ENCODE measurements at regions not wholly inside any gene's neighbourhood (a gene's known extent, or its start where the extent isn't known, plus 50 kb on each side); places are given as distances from the start of the nearest gene placed in this dataset.

DNA sequence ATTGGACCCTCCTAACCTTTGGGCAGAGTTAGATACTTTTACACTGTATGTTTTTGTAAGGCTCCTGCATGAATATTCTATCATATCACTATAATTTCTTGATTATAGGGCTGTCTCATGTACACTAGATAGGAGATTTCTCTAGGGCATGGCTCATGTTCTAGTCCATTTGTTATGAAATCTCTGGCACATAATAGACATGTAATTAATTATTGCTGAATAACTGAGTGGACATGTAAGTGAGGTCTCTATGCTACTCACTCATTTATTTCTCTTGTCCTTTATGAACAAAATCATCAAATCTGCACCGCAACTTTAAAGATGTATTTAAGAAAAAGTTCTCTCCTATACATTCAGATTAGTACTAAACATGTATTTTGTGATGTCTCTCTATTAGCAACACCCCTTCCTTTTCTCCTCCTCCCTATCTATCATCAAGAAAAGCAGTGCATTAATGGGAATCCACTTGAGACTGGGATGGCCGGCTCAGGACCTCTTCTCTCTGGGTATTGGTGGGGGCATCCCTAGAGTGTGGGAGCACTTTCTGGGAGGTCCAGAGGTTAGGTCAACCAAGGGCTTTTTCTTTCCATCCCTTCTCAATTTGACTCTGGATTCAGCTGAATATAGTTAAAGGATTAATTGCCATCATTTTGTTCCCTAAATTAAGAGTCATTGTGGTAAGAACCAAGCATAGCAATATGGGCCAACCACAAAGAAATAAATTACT is 168.0 kb upstream of the HMGA2 start:
- no peak overlapping the region for H3K9ac ChIP-seq (ENCODE audit: low read length)
- H3K4me2 ChIP-seq (ENCODE audit: low read depth, low read length, poor library complexity, severe bottlenecking): no peak overlapping the region
- H3F3A ChIP-seq (ENCODE audit: insufficient read depth): no peaks in the 10 kb centered on the region
- no peak overlapping the region for H2AFZ ChIP-seq (ENCODE audit: low read depth, low read length, severe bottlenecking)
- no peaks in the 10 kb centered on the region for H3K9me2 ChIP-seq (replicated peaks; ENCODE audit: insufficient read depth, low read length)
- no peaks in the 10 kb centered on the region for H4K20me1 ChIP-seq (ENCODE audit: low read depth, low read length)
- no peak overlapping the region for H3K27ac ChIP-seq (ENCODE audit: low read depth, low read length)
- H3K27me3 ChIP-seq (ENCODE audit: low read length): no peaks in the 10 kb centered on the region
- TF ChIP-seq, protein P1, sequence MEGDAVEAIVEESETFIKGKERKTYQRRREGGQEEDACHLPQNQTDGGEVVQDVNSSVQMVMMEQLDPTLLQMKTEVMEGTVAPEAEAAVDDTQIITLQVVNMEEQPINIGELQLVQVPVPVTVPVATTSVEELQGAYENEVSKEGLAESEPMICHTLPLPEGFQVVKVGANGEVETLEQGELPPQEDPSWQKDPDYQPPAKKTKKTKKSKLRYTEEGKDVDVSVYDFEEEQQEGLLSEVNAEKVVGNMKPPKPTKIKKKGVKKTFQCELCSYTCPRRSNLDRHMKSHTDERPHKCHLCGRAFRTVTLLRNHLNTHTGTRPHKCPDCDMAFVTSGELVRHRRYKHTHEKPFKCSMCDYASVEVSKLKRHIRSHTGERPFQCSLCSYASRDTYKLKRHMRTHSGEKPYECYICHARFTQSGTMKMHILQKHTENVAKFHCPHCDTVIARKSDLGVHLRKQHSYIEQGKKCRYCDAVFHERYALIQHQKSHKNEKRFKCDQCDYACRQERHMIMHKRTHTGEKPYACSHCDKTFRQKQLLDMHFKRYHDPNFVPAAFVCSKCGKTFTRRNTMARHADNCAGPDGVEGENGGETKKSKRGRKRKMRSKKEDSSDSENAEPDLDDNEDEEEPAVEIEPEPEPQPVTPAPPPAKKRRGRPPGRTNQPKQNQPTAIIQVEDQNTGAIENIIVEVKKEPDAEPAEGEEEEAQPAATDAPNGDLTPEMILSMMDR (IDR thresholded peaks at IDR 0.05; ENCODE audit: insufficient read depth, low read length, poor library complexity, severe bottlenecking): no peak
- TF ChIP-seq EZH2phosphoT487 (conservative IDR thresholded peaks at IDR 0.05; ENCODE audit: low read length): no peak
- no peaks in the 10 kb centered on the region for H3K36me3 ChIP-seq (ENCODE audit: low read length)
- H3K9me3 ChIP-seq (ENCODE audit: insufficient read depth, low read length): no peaks in the 10 kb centered on the region
- no peaks in the 10 kb centered on the region for H3K79me2 ChIP-seq (ENCODE audit: insufficient read depth, low read length)
- no peak overlapping the region for H3K4me3 ChIP-seq (ENCODE audit: insufficient read depth, low read length, poor library complexity, severe bottlenecking)

DNA sequence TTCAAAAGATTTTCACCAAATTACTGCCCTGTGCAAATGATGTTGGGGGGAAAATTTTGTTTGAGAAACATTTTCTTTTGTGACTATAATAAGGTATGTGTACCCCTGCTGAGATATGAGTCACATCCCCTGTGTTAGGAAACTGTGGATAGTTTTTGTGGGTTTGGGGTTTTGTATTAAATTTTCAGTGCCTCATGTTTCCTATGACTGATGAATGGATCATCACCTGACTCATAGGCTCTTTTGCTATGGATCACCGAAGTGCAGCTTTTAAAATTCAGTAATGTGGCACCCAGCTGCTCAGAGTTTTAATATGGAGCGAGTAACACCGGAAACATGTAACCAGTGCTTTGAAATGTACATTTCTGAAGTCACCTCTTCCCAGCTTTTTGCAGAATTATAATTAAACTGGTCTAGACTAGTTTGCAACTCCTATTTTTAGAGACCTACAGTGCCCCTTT is 167.4 kb upstream of the HMGA2 start:
- H3F3A ChIP-seq (ENCODE audit: insufficient read depth): no peaks in the 10 kb centered on the region
- no peak overlapping the region for H3K9ac ChIP-seq (ENCODE audit: low read length)
- H4K20me1 ChIP-seq (ENCODE audit: low read depth, low read length): no peaks in the 10 kb centered on the region
- no peaks in the 10 kb centered on the region for H3K36me3 ChIP-seq (ENCODE audit: low read length)
- H3K27me3 ChIP-seq (ENCODE audit: low read length): no peaks in the 10 kb centered on the region
- no peak overlapping the region for H2AFZ ChIP-seq (ENCODE audit: low read depth, low read length, severe bottlenecking)
- H3K9me2 ChIP-seq (replicated peaks; ENCODE audit: insufficient read depth, low read length): no peaks in the 10 kb centered on the region
- no peak overlapping the region for H3K4me3 ChIP-seq (ENCODE audit: insufficient read depth, low read length, poor library complexity, severe bottlenecking)
- no peak overlapping the region for H3K27ac ChIP-seq (ENCODE audit: low read depth, low read length)
- no peaks in the 10 kb centered on the region for H3K9me3 ChIP-seq (ENCODE audit: insufficient read depth, low read length)
- no peak overlapping the region for H3K4me2 ChIP-seq (ENCODE audit: low read depth, low read length, poor library complexity, severe bottlenecking)
- TF ChIP-seq EZH2phosphoT487 (conservative IDR thresholded peaks at IDR 0.05; ENCODE audit: low read length): no peak
- no peaks in the 10 kb centered on the region for H3K79me2 ChIP-seq (ENCODE audit: insufficient read depth, low read length)

DNA sequence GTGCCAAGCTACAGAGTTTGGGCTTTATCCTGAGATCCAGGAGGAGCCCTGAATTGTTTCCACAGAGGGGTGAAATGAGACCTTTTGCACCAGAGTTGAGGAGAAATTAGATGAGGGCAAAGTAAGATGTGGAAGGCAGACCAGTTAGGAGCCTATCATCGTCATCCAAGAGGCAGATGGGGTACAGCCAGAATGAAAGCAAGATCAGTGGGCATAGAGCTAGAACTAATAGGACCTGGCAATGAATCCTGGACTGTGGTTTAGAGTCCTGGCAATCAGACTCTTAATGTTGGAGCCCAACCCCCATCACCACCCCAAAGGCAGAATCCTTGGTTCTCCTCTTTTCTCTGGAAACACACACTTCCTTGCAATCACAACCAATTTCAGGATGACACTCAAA is 166.6 kb upstream of the HMGA2 start:
- no peaks in the 10 kb centered on the region for H3K27me3 ChIP-seq (ENCODE audit: low read length)
- no peak overlapping the region for H3K9ac ChIP-seq (ENCODE audit: low read length)
- no peaks in the 10 kb centered on the region for H3K36me3 ChIP-seq (ENCODE audit: low read length)
- no peaks in the 10 kb centered on the region for H4K20me1 ChIP-seq (ENCODE audit: low read depth, low read length)
- no peak overlapping the region for H3K4me3 ChIP-seq (ENCODE audit: insufficient read depth, low read length, poor library complexity, severe bottlenecking)
- no peaks in the 10 kb centered on the region for H3K9me2 ChIP-seq (replicated peaks; ENCODE audit: insufficient read depth, low read length)
- no peak overlapping the region for H3K27ac ChIP-seq (ENCODE audit: low read depth, low read length)
- H3F3A ChIP-seq (ENCODE audit: insufficient read depth): no peaks in the 10 kb centered on the region
- TF ChIP-seq, protein P1 (IDR thresholded peaks at IDR 0.05; ENCODE audit: insufficient read depth, low read length, poor library complexity, severe bottlenecking): no peak
- TF ChIP-seq EZH2phosphoT487 (conservative IDR thresholded peaks at IDR 0.05; ENCODE audit: low read length): no peak
- H3K4me2 ChIP-seq (ENCODE audit: low read depth, low read length, poor library complexity, severe bottlenecking): no peak overlapping the region
- H3K9me3 ChIP-seq (ENCODE audit: insufficient read depth, low read length): no peaks in the 10 kb centered on the region
- H2AFZ ChIP-seq (ENCODE audit: low read depth, low read length, severe bottlenecking): no peak overlapping the region
- H3K79me2 ChIP-seq (ENCODE audit: insufficient read depth, low read length): no peaks in the 10 kb centered on the region

DNA sequence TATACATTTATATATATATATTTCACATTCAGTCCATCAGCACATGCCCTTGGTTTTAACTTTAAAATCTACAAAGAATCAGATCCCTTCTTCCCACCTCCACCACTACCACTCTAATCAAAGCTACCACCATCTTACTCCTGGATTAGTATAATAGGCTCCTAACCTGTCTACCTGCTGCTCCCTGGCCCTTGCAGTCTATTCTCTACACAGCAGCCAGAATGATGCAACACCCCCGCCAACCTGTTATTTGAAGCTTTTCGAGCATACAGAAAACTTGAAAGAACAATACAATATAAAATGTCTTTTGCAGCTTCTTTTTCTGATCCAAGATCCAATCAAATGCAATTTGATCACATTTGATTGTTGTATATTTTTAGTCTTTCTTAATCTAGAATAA is 165.9 kb upstream of the HMGA2 start:
- Histone ChIP-seq H3K9me3 (ENCODE audit: insufficient read depth, low read length) (no peaks in the 10 kb centered on the region), H4K20me1 (ENCODE audit: low read depth, low read length) (no peaks in the 10 kb centered on the region), H3K27ac (ENCODE audit: low read depth, low read length) (no peak overlapping the region)

More for the DNA sequence above, 165.9 kb upstream of the HMGA2 start:
- Histone ChIP-seq H3K9me2 (replicated peaks; ENCODE audit: insufficient read depth, low read length) (no peaks in the 10 kb centered on the region), H3K4me3 (ENCODE audit: insufficient read depth, low read length, poor library complexity, severe bottlenecking) (no peak overlapping the region), H3K79me2 (ENCODE audit: insufficient read depth, low read length) (no peaks in the 10 kb centered on the region), H3F3A (ENCODE audit: insufficient read depth) (no peaks in the 10 kb centered on the region), H2AFZ (ENCODE audit: low read depth, low read length, severe bottlenecking) (no peak overlapping the region), H3K27me3 (ENCODE audit: low read length) (no peaks in the 10 kb centered on the region), H3K36me3 (ENCODE audit: low read length) (no peaks in the 10 kb centered on the region), H3K4me2 (ENCODE audit: low read depth, low read length, poor library complexity, severe bottlenecking) (no peak overlapping the region), H3K9ac (ENCODE audit: low read length) (no peak overlapping the region)
- TF ChIP-seq, protein P1 (IDR thresholded peaks at IDR 0.05; ENCODE audit: insufficient read depth, low read length, poor library complexity, severe bottlenecking): no peak
- TF ChIP-seq EZH2phosphoT487 (conservative IDR thresholded peaks at IDR 0.05; ENCODE audit: low read length): no peak
